NT2/D1 (cell line): ENCODE measurements at regions not wholly inside any gene's neighbourhood (a gene's known extent, or its start where the extent isn't known, plus 50 kb on each side); places are given as distances from the start of the nearest gene placed in this dataset.

Experiments used
- DNase-seq: peaks from one replicate; pipeline ENCODE4 v3.0.0-alpha.2; 2011; ENCODE audit warnings: low read depth, low spot score
- H3K27me3 ChIP-seq: 2 replicates; pipeline ENCODE4 v1.6.0; 2011; ENCODE audit warnings: mild to moderate bottlenecking; ENCODE audit not compliant: insufficient read length, insufficient read depth
- H3K36me3 ChIP-seq: 2 replicates; pipeline ENCODE4 v1.6.1; 2011; ENCODE audit warnings: mild to moderate bottlenecking, low read length, mixed read lengths; ENCODE audit not compliant: insufficient read depth, insufficient read length
- H3K4me1 ChIP-seq: 2 replicates; pipeline ENCODE4 v1.5.1; 2011; ENCODE audit not compliant: insufficient read depth, insufficient read length
- H3K4me3 ChIP-seq: 2 replicates; pipeline ENCODE4 v1.5.1; 2011; ENCODE audit warnings: low read depth; ENCODE audit not compliant: insufficient read length
- H3K9ac ChIP-seq: 2 replicates; pipeline ENCODE4 v1.6.0; 2011; ENCODE audit warnings: low read depth; ENCODE audit not compliant: insufficient read length
- H3K9me3 ChIP-seq: 2 replicates; pipeline ENCODE4 v1.5.1; 2011; ENCODE audit warnings: mild to moderate bottlenecking, low read length; ENCODE audit not compliant: insufficient read depth
- SUZ12 ChIP-seq: IDR thresholded peaks from 2 replicates; pipeline ENCODE4 v1.6.1; 2011; ENCODE audit not compliant: insufficient read length, insufficient read depth; ENCODE audit errors: extremely low read depth
- YY1 ChIP-seq: IDR thresholded peaks from 2 replicates; pipeline ENCODE4 v1.6.1; 2011; ENCODE audit not compliant: insufficient read length, insufficient read depth
- ZNF274 ChIP-seq: IDR thresholded peaks from 2 replicates; pipeline ENCODE4 v1.6.1; 2011; ENCODE audit warnings: mild to moderate bottlenecking, low read depth, low read length

GRCh38 chr12:94053676-94054075 lies 94.7 kb upstream of the PLXNC1 start:
- Histone ChIP-seq H3K4me1 (no peaks in the 10 kb centered on the region), H3K27me3 (no peaks in the 10 kb centered on the region), H3K9ac (no peak overlapping the region), H3K4me3 (no peak overlapping the region), H3K36me3 (no peaks in the 10 kb centered on the region), H3K9me3 (peaks cover 18% of the 10 kb centered on the region)
- DNase-seq: no peak
- no peak for TF ChIP-seq SUZ12
- no peak for TF ChIP-seq ZNF274
- no peak for TF ChIP-seq YY1

GRCh38 chr12:94055528-94055927 lies 92.8 kb upstream of the PLXNC1 start:
- Histone ChIP-seq H3K9me3 (peaks cover 18% of the 10 kb centered on the region), H3K9ac (no peak overlapping the region), H3K4me3 (no peak overlapping the region), H3K36me3 (no peaks in the 10 kb centered on the region), H3K27me3 (no peaks in the 10 kb centered on the region), H3K4me1 (no peaks in the 10 kb centered on the region)
- DNase-seq: no peak
- TF ChIP-seq ZNF274 (no peak), SUZ12 (no peak), YY1 (no peak)

DNA sequence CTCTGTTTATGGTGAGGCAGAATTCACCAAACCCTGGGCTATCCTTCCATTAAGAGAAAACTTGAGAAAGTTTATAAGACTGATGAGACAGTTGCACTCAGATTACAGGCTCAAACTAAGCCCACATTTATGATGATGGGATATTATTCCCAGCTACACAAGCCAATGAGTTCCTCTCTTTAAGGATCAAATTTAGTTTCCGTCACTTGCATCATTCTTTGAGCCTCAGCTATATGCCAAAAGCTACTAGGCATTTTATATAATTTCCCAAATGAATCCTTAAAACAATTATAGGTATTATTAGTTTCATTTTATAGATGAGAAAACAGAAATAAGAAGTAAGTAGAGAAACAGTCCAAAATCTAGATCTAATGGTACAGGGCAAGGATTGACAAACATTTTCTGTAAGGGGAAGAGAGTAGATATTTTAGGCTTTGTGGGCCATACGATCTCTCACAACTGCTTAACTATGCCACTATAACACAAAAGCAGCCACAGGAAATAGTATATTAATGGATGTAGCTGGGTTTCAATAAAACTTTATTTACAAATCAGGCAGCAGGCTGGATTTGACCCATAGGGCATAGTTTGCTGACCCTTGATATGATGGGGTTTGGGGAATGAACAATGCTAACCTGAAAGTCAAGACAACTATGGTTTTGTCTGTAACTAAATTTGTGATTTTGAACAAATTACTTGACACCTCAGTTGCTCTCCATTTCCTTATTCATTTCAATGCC lies 91.8 kb upstream of the PLXNC1 start:
- no peak for DNase-seq
- Histone ChIP-seq H3K9me3 (peaks cover 18% of the 10 kb centered on the region), H3K4me1 (no peaks in the 10 kb centered on the region), H3K4me3 (no peak overlapping the region), H3K27me3 (no peaks in the 10 kb centered on the region), H3K9ac (no peak overlapping the region), H3K36me3 (no peaks in the 10 kb centered on the region)
- TF ChIP-seq SUZ12 (no peak), ZNF274 (no peak), YY1 (no peak)

- no peaks in the 10 kb centered on the region for H3K27me3 ChIP-seq
- no peaks in the 10 kb centered on the region for H3K4me1 ChIP-seq
- no peak overlapping the region for H3K9ac ChIP-seq
- no peak for DNase-seq
- no peak overlapping the region for H3K4me3 ChIP-seq
- TF ChIP-seq YY1: no peak
- no peak for TF ChIP-seq ZNF274
- no peak for TF ChIP-seq SUZ12
- peaks cover 18% of the 10 kb centered on the region for H3K9me3 ChIP-seq
- no peaks in the 10 kb centered on the region for H3K36me3 ChIP-seq
Measured at GRCh38 chr12:94057262-94058151, 90.9 kb upstream of the PLXNC1 start.

GRCh38 chr12:94059394-94060368 lies 88.7 kb upstream of the PLXNC1 start:
- DNase-seq: no peak
- Histone ChIP-seq H3K9ac (no peak overlapping the region), H3K9me3 (peaks cover 2% of the 10 kb centered on the region; the same call in 1 of the 2 replicates), H3K4me1 (no peaks in the 10 kb centered on the region), H3K4me3 (no peak overlapping the region), H3K36me3 (no peaks in the 10 kb centered on the region), H3K27me3 (no peaks in the 10 kb centered on the region)
- no peak for TF ChIP-seq ZNF274

DNA sequence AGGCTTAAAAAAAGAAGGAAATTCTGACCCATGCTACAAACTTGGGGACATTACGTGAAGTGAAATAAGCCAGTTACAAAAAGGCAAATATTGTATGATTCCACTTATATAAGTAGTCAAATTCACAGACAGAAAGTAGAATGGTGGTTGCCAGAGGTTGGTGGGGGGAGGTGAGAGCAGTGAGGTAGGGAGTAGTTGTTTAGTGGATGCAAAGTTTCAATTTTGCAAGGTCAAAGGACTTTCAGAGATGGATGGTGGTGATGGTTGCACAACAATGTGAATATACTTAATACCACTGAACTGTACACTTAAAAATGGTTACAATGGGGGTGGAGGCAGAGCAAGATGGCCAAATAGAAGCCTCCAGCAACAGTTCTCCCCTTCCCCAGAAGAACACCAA lies 86.2 kb upstream of the PLXNC1 start:
- Histone ChIP-seq H3K4me1 (no peaks in the 10 kb centered on the region), H3K4me3 (no peak overlapping the region), H3K9me3 (no peaks in the 10 kb centered on the region; the same call in 1 of the 2 replicates), H3K27me3 (no peaks in the 10 kb centered on the region), H3K36me3 (no peaks in the 10 kb centered on the region), H3K9ac (no peak overlapping the region)
- DNase-seq: no peak
- no peak for TF ChIP-seq ZNF274
- no peak for TF ChIP-seq YY1
- no peak for TF ChIP-seq SUZ12
